Transverse colon (tissue), 4 donors: ENCODE measurements at regions not wholly inside any gene's neighbourhood (a gene's known extent, or its start where the extent isn't known, plus 50 kb on each side); places are given as distances from the start of the nearest gene placed in this dataset.

ENCODE experiments used
- DNase-seq: peaks from one replicate; pipeline ENCODE4 v3.0.0-alpha.2; 2019
- H3K27ac ChIP-seq, 4 donors: fragments of 200-600 bp; sonication (generic); 2 replicates each; pipeline ENCODE4 v1.5.1; 2016 to 2018; ENCODE audit warnings: inconsistent platforms in 4 of 4
- H3K27me3 ChIP-seq: fragments of 200-600 bp; sonication (generic); 2 replicates; pipeline ENCODE4 v1.5.1; 2017; ENCODE audit warnings: inconsistent platforms
- H3K36me3 ChIP-seq, 4 donors: fragments of 200-600 bp; sonication (generic); 2 replicates each; pipeline ENCODE4 v1.5.1; 2017 to 2019; ENCODE audit warnings: inconsistent platforms in 4 of 4
- H3K4me1 ChIP-seq, 4 donors: fragments of 200-600 bp; sonication (generic); 2 replicates each; pipeline ENCODE4 v1.5.1; 2017 to 2020; ENCODE audit warnings: inconsistent platforms in 4 of 4
- H3K4me3 ChIP-seq, 4 donors: fragments of 200-600 bp; sonication (generic); 1 replicate in 1 of 4; 2 replicates in 3 of 4; pipeline versions ENCODE4 v1.5.1 to v1.6.1; 2017 to 2019; ENCODE audit warnings: inconsistent platforms in 4 of 4
- H3K9me3 ChIP-seq, 2 donors: fragments of 200-600 bp; sonication (generic); 2 replicates each; pipeline ENCODE4 v1.5.1; 2017 to 2019; ENCODE audit warnings: inconsistent platforms in 2 of 2
- EP300 ChIP-seq: sonication (generic); formaldehyde crosslinking; IDR thresholded peaks from one replicate; pipeline ENCODE4 v1.6.1; 2017; ENCODE audit warnings: antibody characterized with exemption, low read depth
- POLR2A ChIP-seq: fragments of 450-650 bp; IDR thresholded peaks from one replicate; pipeline ENCODE4 v1.6.1; 2016; ENCODE audit warnings: antibody characterized with exemption, mild to moderate bottlenecking, moderate library complexity
- POLR2AphosphoS5 ChIP-seq, 3 donors: sonication (generic); formaldehyde crosslinking; IDR thresholded peaks; one replicate each; pipeline ENCODE4 v1.6.1; 2016; ENCODE audit warnings: antibody characterized with exemption in 3 of 3
- WGBS, 2 donors: methylation state at CpG; one replicate each; pipeline ENCODE4 v1.1.5; 2018; ENCODE audit warnings: low coverage in 1 of 2; 5-methylcytosine and 5-hydroxymethylcytosine counted together
- in situ Hi-C, 4 donors: fragments of 200-750 bp; cut with MboI; loops; one replicate each; pipeline versions ENCODE4 v1.15.0 to v1.15.1; 2017; ENCODE audit warnings: low sequenced_read_pairs in 3 of 4, low pct_ligation_motif_present in 1 of 4, low pct_unique_long_range_greater_than_20kb in 1 of 4
- intact Hi-C: fragments of 100-400 bp; cut with DNase I; formaldehyde crosslinking; loops from one replicate; pipeline ENCODE4 v1.15.1; 2023; ENCODE audit warnings: low total_unique reads
- TF ChIP-seq, protein P1 (sequence below), 5 experiments: fragments of 200-600 bp in 3 of 5; fragments of 450-650 bp in 2 of 5; sonication (generic) in 3 of 5; IDR thresholded peaks; 1 replicate in 2 of 5; 2 replicates in 3 of 5; pipeline ENCODE4 v1.5.1; 2016 to 2017; ENCODE audit warnings: antibody characterized with exemption in 5 of 5, inconsistent platforms in 3 of 5, mild to moderate bottlenecking in 2 of 5, moderate library complexity in 1 of 5

DNA sequence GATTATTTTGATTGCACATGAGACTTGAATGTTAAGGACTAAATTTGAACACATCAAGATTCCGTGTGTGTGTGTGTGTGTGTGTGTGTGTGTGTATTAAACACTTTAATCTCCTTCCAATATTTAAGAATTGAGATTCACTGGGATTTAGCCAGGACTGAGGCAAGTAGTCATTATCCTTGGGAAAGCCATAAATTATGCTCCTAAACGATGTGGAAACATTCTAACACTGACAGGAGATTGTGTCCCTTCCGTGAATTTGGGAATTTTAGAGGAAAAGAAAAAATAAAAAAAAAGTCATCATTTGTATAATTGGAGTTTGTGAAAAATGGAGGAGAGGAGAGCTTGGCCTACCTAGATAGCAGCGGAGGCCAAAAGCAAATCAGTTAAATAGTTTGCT lies 212.9 kb downstream of the DUSP6 start:
- in situ Hi-C loops: no loop called here
- Histone ChIP-seq H3K4me3 (no peak overlapping the region), H3K27ac (no peak overlapping the region), H3K27me3 (no peaks in the 10 kb centered on the region), H3K36me3 (no peaks in the 10 kb centered on the region), H3K4me1 (no peaks in the 10 kb centered on the region), H3K9me3 (no peaks in the 10 kb centered on the region)
- WGBS, 2 donors: 84 to 92% methylated on average over 4 of the region's 4 CpGs
- intact Hi-C loops: no loop called here
- TF ChIP-seq, protein P1, sequence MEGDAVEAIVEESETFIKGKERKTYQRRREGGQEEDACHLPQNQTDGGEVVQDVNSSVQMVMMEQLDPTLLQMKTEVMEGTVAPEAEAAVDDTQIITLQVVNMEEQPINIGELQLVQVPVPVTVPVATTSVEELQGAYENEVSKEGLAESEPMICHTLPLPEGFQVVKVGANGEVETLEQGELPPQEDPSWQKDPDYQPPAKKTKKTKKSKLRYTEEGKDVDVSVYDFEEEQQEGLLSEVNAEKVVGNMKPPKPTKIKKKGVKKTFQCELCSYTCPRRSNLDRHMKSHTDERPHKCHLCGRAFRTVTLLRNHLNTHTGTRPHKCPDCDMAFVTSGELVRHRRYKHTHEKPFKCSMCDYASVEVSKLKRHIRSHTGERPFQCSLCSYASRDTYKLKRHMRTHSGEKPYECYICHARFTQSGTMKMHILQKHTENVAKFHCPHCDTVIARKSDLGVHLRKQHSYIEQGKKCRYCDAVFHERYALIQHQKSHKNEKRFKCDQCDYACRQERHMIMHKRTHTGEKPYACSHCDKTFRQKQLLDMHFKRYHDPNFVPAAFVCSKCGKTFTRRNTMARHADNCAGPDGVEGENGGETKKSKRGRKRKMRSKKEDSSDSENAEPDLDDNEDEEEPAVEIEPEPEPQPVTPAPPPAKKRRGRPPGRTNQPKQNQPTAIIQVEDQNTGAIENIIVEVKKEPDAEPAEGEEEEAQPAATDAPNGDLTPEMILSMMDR (IDR thresholded peaks at IDR 0.05): no peak
- TF ChIP-seq POLR2A (no peak), POLR2AphosphoS5 (IDR thresholded peaks at IDR 0.05) (no peak), EP300 (no peak)
- DNase-seq: no peak

DNA sequence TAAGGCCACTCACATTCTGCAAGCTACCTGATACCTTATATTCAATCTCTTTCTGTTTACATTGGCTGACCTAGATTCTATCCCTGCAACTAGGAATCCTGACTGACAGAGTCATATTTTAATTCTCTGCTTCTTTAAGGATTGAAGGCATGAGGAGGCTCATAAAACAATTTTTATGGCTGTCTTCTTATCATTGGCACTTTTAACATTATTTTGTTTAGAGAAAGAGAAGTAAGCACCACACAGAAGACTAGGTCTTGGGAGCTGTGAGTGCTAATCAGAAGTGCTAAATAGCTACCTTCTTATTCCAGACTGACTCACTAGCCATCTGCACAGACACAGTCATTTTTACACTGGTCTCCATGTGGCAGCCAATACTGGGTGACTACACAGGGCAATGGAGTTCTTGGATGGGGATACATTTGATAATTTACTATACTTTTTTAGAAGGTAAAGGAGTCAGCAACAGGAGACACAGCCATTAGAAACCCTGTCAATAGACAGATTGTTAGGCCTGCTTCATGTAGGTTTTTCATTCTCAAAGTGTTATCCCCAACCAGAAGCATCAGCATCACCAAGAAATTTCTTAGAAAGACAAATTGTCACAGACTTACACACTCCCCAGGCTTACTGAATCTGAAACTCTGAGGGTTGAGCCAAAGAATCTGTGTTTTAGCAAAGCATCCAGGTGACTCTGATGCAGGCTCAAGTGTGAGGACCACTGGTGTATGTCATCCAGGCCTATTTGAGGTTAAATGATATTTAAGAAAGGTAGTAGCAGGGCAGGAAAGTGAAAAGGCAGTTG lies 214.1 kb downstream of the DUSP6 start:
- intact Hi-C loops (no loop called here), in situ Hi-C loops (no loop called here)
- Histone ChIP-seq H3K36me3 (no peaks in the 10 kb centered on the region), H3K4me3 (no peak overlapping the region), H3K27me3 (no peaks in the 10 kb centered on the region), H3K4me1 (no peaks in the 10 kb centered on the region), H3K9me3 (no peaks in the 10 kb centered on the region), H3K27ac (no peak overlapping the region)
- no peak for DNase-seq
- TF ChIP-seq, protein P1 (IDR thresholded peaks at IDR 0.05): no peak
- TF ChIP-seq POLR2A (no peak), POLR2AphosphoS5 (IDR thresholded peaks at IDR 0.05) (no peak), EP300 (no peak)

DNA sequence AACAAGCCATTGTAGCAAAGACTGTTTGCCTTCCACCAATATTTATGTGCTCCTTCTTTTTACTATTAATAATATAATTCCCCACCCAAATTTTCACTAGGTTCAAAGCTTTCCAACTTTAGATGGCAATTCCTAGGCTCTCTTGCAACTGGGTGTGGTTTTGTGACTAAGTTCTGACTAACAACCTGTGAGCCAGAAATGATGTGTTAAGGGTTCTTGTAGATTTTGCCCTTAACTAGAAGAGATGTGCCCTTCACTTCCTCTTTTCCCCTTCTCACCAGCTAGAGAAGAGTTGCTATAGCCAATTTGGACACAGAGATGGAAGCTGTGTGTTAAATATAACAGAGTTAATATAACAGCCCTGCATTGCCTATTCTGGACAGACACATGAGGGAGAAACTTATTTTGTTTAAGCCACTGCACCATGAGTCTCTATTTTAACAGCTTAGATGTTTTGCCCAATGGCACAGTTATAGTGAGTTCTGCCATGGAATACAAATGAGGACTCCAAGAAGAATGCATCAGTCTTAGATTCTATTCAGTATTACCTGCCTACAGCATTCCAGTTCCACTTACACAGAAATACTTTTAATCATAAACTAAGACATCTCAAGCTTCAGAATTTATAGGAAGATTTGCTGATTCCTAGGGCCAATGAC lies 216.2 kb downstream of the DUSP6 start:
- no peak for TF ChIP-seq POLR2AphosphoS5 (IDR thresholded peaks at IDR 0.05)
- TF ChIP-seq POLR2A: no peak
- TF ChIP-seq EP300: no peak
- TF ChIP-seq, protein P1 (IDR thresholded peaks at IDR 0.05): no peak
- H3K27ac ChIP-seq: no peak overlapping the region
- no peaks in the 10 kb centered on the region for H3K36me3 ChIP-seq
- DNase-seq: no peak
- H3K27me3 ChIP-seq: no peaks in the 10 kb centered on the region
- no peaks in the 10 kb centered on the region for H3K9me3 ChIP-seq
- H3K4me1 ChIP-seq: no peaks in the 10 kb centered on the region
- intact Hi-C loops (no loop called here), in situ Hi-C loops (no loop called here)
- no peak overlapping the region for H3K4me3 ChIP-seq

DNA sequence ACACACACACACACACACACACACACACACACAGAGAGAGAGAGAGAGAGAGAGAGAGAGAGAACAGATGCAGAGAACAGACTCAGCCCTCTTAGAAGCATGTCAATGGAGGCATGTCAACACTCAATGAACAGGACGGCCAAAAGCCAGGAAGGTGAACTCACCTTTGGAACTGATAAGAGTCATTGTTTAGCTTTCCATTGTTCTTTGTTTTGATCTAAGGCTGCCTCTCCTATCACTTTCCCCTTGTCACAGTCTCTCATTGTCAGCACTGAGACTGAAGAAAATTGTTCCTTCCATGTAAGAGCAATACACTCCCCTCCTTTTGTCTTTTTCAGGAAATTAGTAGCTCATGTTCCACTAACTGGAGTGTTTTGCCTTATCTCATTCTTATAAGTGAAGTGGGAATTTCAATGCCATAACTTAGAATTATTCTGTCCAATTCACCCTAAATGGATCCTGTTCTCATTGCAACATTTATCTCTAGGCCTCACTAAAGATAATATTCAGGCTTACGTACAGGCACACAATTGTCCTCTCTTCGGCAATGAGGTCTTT lies 218.0 kb downstream of the DUSP6 start:
- no peak overlapping the region for H3K4me3 ChIP-seq
- H3K36me3 ChIP-seq: no peaks in the 10 kb centered on the region
- intact Hi-C loops (no loop called here), in situ Hi-C loops (no loop called here)
- H3K9me3 ChIP-seq: no peaks in the 10 kb centered on the region
- TF ChIP-seq POLR2A: no peak
- TF ChIP-seq EP300: no peak
- TF ChIP-seq, protein P1 (IDR thresholded peaks at IDR 0.05): no peak
- no peak for TF ChIP-seq POLR2AphosphoS5 (IDR thresholded peaks at IDR 0.05)
- no peaks in the 10 kb centered on the region for H3K27me3 ChIP-seq
- H3K27ac ChIP-seq: no peak overlapping the region
- DNase-seq: no peak
- H3K4me1 ChIP-seq: no peaks in the 10 kb centered on the region
- WGBS, 2 donors: 54 to 59% methylated on average over 2 to 3 of the region's 3 CpGs
